GM12891 (cell line): ENCODE measurements at regions not wholly inside any gene's neighbourhood (a gene's known extent, or its start where the extent isn't known, plus 50 kb on each side); places are given as distances from the start of the nearest gene placed in this dataset.

ENCODE experiments used
- POLR2A ChIP-seq: IDR thresholded peaks from 2 replicates; pipeline ENCODE4 v1.6.1; 2011; ENCODE audit warnings: low read depth, low read length, control low read depth
- POLR2AphosphoS5 ChIP-seq: IDR thresholded peaks from 2 replicates; pipeline ENCODE4 v1.6.1; 2011; ENCODE audit warnings: low read depth, low read length, control low read depth
- TAF1 ChIP-seq: IDR thresholded peaks from 2 replicates; pipeline ENCODE4 v1.6.1; 2011; ENCODE audit warnings: low read depth, low read length, control low read depth

DNA sequence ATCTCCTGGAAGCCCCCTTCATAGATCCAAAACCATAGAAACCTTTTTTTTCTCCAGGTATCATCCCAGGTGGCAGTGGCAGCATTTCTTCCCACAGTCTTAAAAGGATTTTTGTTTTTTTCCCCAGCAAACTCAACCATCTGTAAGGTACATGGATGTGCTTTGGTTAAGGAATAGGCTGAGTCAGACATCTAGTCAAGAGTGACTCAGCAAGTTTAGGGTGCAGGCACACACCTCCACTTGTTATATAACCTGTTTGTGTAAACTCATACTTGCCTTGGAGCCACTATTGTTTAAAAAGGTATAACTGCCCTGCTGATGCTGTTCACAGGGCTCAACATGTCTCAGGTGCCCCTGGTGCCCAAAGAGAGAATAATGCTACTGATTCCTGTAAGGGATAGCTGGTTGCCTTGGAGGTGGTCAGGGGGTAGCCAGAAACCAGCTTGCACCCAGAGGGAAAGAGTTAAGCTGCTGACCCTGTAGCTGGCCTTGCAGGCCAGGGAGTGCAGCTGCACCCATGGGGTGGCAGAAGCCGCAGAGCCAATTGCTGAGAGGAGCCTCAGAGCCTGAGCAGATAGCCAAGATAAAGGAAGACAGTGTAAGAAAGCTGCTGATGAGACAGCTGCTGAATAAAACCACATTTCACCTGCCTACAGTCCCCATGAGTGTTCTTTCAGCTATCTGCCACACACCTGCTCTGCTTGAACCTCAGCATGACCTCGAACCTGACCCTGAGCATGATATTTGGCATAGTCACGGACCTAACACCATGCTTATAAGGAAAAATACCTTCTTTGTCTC lies 1726.1 kb upstream of the RAG2 start:
- TF ChIP-seq POLR2A, result no peak
- no peak for TF ChIP-seq POLR2AphosphoS5
- TF ChIP-seq TAF1, result no peak
